Mammary epithelial cell (primary cell): ENCODE measurements at regions not wholly inside any gene's neighbourhood (a gene's known extent, or its start where the extent isn't known, plus 50 kb on each side); places are given as distances from the start of the nearest gene placed in this dataset.

Experiments used
- CTCF ChIP-seq, 2 donors: IDR thresholded peaks in 1 of 2; conservative IDR thresholded peaks in 1 of 2; 2 replicates each; pipeline ENCODE4 v1.5.1; 2011 to 2012; ENCODE audit warnings: inconsistent platforms in 2 of 2, low read length in 2 of 2, mild to moderate bottlenecking in 2 of 2, control low read depth in 1 of 2, low read depth in 1 of 2; ENCODE audit not compliant: insufficient read depth in 1 of 2; ENCODE audit errors: extremely low read depth in 1 of 2
- EZH2 ChIP-seq: IDR thresholded peaks from 2 replicates; pipeline ENCODE4 v1.6.1; 2012; ENCODE audit warnings: low read length, inconsistent platforms, borderline replicate concordance

DNA sequence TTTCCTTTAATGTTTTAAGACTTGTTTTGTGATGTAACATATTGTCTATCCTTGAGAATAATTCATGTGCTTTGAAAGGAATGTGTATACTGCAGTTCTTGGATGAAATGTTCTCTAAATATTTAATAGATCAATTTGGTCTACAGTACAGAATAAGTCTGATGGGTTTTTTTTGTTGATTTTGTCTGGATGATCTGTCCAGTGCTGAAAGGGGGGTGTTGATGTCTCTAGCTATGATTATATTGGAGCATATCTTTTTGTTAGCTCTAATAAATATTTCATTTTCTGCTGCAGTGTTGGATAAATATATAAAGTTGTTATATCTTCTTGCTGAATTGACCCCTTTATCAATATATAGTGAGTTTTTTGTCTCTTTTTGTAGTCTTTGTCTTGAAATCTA is 269.9 kb upstream of the TUSC1 start:
- TF ChIP-seq CTCF (conservative IDR thresholded peaks at IDR 0.05 in 1 of 2, IDR thresholded peaks at IDR 0.05 in 1 of 2; ENCODE audit: extremely low read depth in 1 of 2, insufficient read depth in 1 of 2, low read depth in 1 of 2, low read length in 2 of 2): no peak
- TF ChIP-seq EZH2: no peak
